ENCODE measurements at regions not wholly inside any gene's neighbourhood (a gene's known extent, or its start where the extent isn't known, plus 50 kb on each side); places are given as distances from the start of the nearest gene placed in this dataset.

- TF ChIP-seq CTCF (tag by site-specific recombination; IDR thresholded peaks at IDR 0.05) (no peak), KLF10 (tag by site-specific recombination; IDR thresholded peaks at IDR 0.05) (no peak), ZNF416 (tag by site-specific recombination; IDR thresholded peaks at IDR 0.05) (no peak), YY1 (tag by site-specific recombination; IDR thresholded peaks at IDR 0.05) (no peak), MEIS1 (CRISPR knock-in tag; IDR thresholded peaks at IDR 0.05; ENCODE audit: borderline replicate concordance) (no peak), ZSCAN16 (tag by site-specific recombination; IDR thresholded peaks at IDR 0.05) (no peak), ZBTB1 (tag by site-specific recombination; IDR thresholded peaks at IDR 0.05) (no peak), ZNF624 (tag by site-specific recombination; IDR thresholded peaks at IDR 0.05) (no peak)
These were observed 496.1 kb downstream of the CCSER2 start for GRCh38 chr10:84824525-84824924.
